GM21576 (cell line): ENCODE measurements at regions not wholly inside any gene's neighbourhood (a gene's known extent, or its start where the extent isn't known, plus 50 kb on each side); places are given as distances from the start of the nearest gene placed in this dataset.

ENCODE experiments used
- ATAC-seq: cut with Tn5 transposase; IDR thresholded peaks from one replicate; pipeline ENCODE4 v1.9.1; 2021; ENCODE audit warnings: mild to moderate bottlenecking, moderate library complexity; ENCODE audit not compliant: unreplicated experiment

DNA sequence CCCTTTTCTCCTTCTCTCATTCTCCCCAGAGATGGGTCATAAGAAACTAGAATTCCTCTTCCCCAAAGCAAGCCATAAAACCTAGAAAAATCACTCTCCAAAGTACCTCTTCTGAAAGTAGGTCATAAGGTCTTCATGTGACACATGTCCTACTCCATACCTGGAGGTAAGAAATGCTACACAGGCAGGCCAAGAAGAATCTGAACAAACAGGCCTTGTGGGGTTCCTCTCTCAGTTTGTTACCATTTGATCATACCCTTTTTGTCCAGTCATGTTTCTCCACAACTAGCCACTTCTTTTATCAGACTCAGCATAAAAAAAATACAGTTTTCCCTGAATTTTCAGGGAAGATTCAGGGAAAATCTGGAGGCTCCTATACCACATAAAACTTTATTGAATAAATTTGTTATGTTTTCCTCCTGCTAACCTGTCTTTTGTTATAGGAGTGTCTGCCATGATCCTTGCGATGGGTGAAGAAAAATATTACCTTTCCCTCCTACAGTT lies 134.4 kb upstream of the LMO4 start:
- no peak for ATAC-seq

DNA sequence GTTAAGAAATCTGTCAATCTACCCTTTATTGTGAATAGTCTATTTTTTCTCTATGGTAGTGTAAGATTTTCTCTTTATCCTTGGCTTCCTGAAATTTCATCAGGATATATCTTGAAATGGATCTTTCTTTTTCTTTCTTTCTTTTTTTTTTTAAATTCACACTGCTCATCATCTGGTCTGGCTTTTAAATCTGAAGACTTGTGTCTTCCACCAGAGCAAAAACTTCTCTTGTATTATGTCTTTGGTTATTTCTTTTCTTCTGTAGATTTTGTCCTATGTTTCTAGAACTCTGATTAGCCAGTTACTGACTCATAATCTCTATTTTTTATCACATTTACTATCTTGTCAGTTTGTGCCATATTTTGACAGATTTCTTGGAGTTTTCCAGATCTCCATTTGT lies 133.8 kb upstream of the LMO4 start:
- ATAC-seq = no peak

DNA sequence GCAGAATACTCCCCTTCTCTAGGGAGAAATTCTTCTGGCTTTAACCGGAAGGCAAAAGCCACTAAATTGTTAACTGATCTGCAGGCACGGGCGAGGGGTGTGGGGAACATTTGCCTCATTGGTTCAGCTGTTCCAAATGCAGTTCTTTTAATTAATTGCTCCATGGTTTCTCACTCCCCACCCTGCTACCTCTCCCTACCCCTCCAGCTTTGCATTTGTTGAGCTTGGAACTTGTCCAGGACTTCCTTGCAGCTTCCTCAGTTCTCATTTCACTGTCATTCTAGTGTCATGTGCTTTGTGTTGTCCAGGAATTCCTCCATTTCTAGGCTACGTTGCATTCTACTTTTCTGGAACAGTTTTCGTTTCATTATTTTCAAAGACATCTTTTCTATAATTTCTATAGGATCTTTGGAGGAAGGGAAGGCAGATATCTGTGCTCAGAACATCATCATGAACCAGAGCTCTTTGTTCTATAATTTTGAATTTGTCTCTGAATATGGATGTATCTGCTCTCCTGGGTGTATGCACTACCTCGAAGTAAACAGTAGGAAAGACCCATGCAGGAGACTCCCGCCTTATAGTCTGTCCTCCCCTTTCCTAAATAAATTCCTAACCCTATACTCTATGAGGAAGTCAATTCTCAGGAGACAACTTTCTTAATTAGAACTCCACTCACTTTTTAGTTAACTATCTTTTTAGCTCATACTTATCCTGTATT lies 132.4 kb upstream of the LMO4 start:
- no peak for ATAC-seq

DNA sequence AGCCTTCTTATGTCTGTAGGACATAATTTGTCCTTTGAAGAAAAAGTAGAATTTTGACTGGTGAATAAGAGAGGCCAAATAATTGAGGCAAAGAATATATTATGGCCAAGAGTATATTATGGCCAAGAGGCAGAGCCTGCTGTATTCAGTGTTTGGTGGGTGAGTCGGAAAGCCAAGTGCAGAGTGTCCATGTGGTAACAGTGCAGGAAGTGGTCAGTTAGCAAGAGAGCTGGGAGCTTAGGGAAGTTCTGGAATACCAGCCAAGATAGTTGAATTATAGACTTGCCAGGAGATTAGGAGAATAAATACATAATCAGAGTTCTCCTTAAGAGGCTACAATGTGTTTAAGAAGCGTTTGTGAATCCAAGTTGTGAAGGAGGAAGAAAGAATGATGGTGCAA lies 131.5 kb upstream of the LMO4 start:
- no peak for ATAC-seq

DNA sequence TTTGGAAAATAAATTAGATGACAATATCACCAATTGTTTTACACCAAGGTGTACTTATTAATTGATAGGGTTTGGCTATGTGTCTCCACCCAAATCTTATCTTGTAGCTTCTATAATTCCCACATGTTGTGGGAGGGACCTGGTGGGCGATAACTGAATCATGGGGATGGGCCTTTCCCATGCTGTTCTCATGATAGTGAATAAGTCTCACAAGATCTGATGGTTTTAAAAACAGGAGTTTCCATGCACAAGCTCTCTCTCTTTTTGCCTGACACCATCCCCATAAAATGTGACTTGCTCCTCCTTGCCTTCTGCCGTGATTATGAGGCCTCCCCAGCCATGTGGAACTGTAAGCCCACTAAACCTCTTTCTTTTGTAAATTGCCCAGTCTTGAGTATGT lies 131.0 kb upstream of the LMO4 start:
- ATAC-seq = no peak

DNA sequence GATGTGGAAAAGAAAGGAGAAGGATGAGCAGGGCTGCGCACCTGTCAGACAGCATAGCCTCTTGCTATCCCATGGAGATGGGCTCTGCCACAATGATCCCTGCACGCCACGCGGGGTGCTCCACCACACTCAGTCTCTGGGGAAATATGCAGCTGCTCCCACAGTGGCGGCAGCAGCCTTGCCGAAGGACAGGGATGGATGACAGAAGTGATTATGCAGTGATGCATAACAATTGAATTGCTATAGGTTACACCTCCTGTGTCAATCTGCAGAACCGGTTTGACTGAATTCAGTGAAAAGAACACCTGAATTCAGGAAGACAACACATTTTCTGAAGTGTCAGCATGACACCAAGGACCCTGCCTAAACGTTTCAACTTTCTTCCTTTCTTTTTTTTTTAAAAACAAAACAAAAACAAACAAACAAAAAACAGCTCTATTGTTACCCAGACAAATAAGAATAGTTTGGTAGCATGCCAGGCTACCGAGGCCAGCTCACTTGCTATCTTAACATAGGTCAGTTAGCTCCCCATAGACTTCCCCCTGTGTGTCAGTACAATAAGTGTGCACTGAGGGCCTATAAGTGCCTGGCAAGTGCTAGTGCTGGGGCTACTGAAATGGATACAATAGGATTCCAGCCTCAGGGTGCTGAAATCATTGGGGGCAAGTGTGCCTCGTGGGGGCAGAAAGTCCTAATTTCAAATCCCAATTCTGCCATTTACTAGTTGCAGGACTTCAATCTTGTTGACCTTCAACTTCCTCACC lies 127.6 kb upstream of the LMO4 start:
- no peak for ATAC-seq

DNA sequence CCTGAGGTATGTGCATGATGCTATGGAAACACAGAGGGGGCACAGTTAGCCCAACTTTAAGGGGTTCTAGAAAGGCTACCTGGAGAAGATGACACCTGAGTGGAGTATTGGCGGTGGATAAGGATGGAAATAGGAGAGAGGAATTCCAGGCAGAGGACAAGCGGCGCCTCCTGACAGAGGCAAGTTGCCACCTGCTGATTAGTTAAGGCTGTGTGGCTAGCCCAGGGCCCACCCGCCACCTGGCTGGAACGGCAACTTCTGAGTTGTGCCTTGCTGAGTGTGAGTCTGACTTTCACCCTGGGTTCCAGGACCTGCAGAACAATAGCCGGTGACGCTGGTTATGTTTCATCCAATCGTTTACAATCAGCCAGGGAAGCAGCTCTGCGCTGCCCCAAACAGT lies 126.9 kb upstream of the LMO4 start:
- no peak for ATAC-seq

DNA sequence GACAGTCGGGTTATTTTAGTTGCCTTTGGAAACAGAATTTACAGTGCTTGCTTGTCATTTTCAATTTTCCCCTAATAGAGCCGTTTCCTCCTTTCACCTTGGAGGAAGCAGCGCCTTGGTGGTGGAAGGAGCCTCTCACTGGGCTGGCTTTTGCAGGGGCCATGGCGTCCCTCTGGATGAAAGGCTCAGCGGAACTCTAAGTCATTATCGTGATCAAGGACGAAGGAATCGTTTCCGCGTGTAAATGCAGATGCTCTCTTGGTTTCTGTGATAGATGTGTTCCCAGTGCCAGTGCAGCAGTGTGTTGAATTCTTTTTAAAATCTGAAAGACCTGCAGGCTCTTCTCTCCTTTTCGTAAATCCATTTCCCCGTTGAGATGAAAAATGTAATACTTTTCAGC lies 126.2 kb upstream of the LMO4 start:
- ATAC-seq = peak; percentile 6

DNA sequence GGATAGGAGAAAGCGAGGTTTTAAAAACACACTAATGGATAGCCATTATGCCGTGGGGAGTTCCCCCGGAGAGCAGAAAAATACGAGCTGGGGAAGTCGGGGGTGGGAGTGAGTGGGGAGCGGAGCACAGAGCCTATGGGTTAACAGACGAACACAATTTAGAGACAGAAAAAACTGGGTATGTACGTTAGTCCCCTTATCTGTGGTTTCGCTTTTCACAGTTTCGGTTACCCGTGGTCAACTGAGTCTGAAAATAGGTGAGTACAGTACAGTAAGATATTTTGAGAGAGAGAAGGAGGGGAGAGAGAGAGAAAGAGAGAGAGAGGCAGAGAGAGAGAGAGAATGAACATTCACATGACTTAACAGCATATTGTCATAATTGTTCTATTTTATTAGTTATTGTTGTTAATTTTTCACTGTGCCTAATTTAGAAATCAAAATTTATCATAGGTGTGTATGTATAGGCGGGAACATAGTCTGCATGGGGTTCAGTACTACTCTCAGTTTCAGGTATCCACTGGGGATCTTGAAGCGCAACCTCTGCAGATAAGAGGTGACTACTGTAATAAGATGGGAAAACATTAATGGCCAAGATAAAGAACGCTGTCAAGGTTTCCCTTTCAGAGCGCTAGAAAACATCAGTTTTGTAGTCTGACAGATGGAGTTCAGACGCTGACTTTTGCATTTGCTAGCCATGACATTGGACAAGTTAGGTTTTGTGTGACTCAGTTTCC lies 125.6 kb upstream of the LMO4 start:
- ATAC-seq = peak; percentile 94

DNA sequence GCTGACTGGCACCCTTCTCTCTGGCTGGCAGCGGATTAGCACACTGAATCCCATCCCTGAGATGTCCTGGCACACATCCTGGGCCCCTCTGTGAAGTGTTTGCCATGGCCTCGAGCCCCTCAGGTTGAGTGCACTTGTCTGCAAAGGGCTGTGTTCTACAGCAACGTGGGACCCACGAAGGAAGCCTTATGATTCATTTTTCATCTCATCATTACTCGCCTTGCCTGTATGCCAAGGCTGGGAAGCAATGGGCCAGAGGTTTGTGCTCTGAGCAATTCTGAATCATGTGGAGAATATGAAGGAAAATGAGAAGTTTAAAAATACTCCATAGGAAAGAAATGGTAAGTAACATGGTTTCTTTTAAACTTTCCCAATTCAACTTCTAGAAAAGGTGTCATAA lies 124.8 kb upstream of the LMO4 start:
- no peak for ATAC-seq

DNA sequence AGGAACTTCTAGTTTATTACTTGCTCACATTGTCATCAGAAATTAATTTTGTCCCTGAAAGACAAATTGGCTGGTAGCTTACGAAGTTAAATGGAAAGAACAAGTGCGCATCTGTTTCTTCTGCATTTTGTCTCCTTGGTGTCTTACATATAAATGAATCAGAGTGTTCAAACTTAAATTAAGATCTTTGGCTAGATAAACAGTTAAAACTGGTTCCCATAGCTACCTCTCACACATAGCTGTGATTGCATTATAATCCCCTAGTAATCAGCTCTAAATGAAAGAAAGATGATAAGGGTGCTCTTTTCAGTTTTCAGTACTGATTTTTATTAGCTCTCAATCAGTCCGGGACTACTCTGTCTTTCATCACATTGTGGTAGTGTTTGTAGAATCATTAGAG lies 124.2 kb upstream of the LMO4 start:
- ATAC-seq = no peak

DNA sequence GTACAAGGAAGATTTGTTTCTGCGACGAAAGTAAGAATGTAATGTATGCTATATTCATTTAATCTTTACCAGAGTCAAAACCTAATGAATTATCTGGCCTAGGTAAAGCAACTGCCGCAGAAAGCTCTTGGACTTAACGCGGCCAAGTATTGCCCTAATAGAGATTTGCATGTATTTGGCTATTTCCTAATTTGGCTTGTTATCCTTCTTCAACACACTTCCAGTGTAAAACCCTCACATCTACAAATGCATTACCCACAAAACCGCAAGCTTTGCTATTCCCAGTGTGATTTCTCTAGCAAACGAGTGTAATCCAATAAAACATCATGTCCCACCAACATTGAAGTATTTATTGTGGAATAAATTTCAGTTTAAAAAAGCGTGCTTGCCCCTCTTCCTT lies 123.8 kb upstream of the LMO4 start:
- no peak for ATAC-seq

DNA sequence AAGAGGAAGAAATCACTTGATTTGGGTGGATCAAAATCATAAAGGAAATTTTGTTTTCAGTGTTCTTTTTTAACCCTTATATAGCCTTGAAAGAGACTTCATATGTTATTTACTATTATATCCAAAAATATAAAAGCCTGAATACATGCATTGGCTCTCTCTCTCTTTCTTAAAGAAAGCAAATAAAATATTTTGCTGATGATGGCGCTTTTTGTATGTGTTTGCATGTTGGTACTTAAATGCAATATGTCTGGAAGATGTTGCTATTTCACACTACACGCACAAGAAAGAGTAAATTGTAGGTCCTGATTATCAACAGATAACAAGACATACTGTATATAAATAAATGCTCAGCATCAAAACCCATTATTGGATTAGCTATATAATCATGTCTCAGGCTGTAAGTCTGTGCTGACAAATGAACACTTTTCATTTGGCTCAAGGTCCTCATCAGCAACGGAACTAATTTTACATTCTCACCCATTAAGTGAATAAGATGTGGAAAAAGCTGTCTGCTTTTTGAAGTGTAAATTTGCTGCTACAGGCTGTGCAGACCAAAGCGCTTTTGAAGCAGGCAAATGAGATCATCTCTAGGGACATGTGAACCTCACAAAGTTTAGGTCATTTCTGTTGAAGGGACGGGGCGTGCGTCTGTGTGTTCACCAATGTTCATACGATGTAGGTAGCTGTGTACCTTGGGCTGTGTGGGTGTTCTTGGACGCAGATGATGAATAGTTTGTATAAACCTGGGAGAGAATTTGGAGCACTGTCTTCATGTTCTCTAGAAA lies 122.4 kb upstream of the LMO4 start:
- no peak for ATAC-seq

DNA sequence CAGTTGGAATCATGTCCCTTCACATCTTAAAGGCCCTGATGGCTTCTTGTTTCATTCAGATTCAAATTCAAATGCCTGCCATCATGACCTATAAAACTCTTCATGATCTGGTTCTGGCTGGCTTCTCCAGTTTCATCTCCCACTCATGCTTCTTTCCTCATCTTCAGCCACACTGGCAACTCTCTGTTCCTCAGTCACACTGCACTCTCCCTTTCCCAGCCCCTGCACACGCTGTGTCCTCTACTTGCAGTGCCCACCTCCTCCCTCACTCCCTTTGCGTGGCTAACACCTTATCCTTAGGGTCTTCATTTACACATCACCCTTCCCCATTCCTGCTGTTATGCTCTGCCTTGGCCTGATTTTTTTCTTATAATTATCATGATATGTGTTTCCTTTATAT lies 120.6 kb upstream of the LMO4 start:
- no peak for ATAC-seq

DNA sequence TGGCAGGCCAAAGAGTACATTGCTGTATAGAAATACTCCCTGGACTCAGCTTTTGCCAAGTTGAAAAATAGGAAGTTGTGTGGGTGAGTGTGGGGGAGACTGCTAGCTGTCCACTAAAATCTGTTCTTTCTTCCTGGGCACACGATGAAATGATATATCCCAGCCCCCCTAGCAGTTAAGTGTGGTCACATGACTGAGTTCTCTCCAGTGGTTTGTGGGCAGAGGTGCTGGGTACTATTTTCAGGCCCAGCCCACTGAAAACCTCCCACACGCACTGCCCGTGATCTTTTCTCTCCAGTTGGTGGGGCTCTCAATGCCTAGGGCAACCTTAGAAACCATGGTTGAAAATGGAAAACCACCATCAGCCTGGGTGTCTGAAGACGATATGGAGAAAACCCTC lies 119.7 kb upstream of the LMO4 start:
- ATAC-seq = no peak

DNA sequence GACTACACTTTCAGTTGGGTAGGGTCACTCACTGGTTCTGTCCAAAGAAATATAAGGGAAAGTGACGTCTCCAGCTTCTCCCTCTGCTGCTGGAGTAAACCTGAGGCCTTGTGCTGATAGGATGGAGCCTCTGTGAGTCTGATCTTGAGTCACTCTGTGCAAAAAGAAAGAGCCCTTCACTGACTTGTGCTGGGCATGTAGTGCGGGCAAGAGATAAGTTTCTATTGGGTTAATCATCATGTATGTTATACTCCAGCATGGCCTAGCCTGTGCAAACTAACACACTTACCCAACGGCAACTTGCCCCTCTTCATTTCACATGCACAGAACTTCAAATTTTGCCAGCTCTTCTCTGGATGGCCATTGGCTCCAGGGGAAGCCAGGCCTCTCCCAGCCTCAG lies 118.5 kb upstream of the LMO4 start:
- ATAC-seq = no peak

DNA sequence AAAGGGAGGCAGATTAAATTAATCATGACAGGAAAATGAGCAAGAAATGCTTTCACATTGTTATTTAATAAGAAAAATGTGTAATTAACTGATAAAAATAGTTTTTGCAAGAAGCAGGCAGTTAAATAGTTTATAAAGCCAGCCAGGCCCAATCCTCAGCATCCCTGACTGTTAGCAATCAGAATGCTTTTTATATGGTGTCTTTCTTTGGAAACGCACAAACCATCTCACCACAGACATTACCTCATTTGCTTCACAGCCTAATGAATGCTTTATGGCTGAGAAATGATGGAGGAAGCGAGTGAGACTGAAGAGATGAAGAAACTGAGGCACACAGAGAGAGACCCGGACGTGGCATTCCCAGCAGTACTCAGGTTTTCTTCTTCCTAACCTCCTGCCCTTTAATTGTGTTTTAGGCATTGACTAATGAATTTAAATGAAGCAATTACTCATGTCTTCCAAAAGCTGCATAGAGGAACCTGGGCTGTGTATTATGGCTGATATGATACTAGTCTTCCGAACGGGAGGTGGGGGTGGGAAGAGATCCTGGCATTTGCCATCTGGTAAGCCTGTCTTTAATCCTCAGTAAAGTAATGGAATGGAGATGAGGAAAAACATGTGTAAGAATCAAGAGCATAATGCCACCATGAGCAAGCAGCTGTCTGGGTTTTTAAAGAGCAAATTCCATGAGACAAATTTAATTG lies 116.1 kb upstream of the LMO4 start:
- ATAC-seq = no peak

DNA sequence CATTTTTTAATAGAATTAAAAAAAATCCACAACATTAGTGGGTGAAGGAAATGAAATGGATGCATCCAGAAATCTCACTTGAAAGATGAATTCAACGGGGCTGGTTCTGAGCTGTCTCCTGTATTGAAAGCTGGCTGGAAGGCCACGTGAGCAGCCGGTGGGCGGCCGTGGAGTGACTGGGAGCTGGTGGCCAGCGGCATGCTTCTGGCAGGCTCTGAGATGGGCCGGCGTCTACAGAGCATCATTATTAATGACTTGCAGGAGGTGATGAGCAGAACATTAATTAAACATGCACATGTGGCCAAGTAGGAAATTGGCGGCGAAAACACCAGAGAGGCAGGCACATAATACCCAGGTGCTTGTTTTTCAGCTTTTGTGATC lies 115.6 kb upstream of the LMO4 start:
- ATAC-seq = no peak

DNA sequence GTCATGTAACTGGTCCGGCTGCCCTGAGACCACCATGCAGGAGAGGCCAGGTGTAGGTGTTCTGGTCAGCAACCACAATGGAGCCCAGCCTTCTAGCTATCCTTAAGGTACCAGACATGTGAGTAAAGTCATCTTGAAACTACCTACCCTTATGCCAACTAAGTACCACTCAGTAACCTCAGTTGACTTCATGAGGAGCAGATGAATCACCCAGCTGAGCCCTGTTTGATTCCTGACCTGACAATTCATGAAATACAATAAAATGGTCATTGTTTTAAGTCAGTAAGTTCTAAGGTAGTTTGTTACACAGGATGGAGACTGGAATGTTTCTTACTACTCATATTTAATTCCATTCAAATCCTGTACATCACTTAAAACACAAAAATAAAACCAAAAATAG lies 113.1 kb upstream of the LMO4 start:
- no peak for ATAC-seq

DNA sequence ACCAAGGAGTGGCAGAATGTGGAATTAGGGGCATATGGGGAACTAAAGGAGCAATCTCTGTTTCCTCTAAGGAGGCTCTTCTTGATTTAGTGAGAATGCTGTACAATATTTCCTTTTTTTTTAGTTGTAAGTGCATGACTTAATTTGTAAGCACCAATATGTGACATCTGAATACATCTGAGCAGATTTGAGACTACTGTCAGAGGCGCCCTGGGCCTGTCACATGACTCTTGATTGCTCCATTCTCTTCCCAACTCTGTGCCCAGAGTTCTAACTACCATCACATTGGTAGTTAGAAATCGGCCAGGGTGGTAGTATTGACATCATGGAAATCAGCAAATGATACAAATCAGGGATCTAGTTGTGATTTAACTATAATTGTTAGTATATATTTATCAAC lies 110.1 kb upstream of the LMO4 start:
- no peak for ATAC-seq

DNA sequence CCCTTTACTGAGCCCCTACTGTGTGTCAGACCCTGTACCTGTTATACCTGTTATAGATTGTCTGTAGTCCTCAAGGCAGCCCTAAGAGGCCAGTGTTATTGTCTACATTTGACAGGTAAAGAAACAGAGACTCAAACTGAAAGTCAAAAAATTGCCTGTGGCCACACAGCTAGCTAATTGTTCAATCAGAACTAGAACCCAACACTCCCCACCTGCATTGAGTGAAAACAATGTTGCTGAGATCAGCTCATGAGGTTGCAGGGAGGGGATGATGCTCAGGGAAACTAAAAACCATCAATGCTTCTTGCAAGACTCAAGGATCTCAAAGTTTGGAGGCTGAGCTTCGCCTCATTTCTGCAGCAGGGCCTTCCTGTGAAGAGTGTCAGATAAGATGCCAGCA lies 109.5 kb upstream of the LMO4 start:
- ATAC-seq = no peak
